PFSK-1 (cell line): ENCODE measurements at regions not wholly inside any gene's neighbourhood (a gene's known extent, or its start where the extent isn't known, plus 50 kb on each side); places are given as distances from the start of the nearest gene placed in this dataset.
A peak's percentile ranks its signal among the peaks of the same experiment; 100 is the strongest.

Source experiments
- FOXP2 ChIP-seq: optimal IDR thresholded peaks from 2 replicates; pipeline ENCODE3; 2011; ENCODE audit warnings: borderline replicate concordance, control low read depth, inconsistent platforms; ENCODE audit not compliant: insufficient read depth; ENCODE audit errors: extremely low read length, extremely low read depth
- POLR2AphosphoS5 ChIP-seq: IDR thresholded peaks from 2 replicates; pipeline ENCODE4 v1.6.1; 2012; ENCODE audit warnings: low read depth, mild to moderate bottlenecking, control low read depth, low read length, moderate library complexity
- REST ChIP-seq, 2 experiments: IDR thresholded peaks; 2 replicates each; pipeline versions ENCODE4 v1.6.1 to v1.8.0; 2011 to 2012; ENCODE audit warnings: low read depth in 2 of 2, low read length in 2 of 2, control low read depth in 1 of 2, inconsistent platforms in 1 of 2, mild to moderate bottlenecking in 1 of 2, moderate library complexity in 1 of 2; ENCODE audit not compliant: insufficient read depth in 1 of 2
- SIN3A ChIP-seq: IDR thresholded peaks from 2 replicates; pipeline ENCODE4 v1.6.1; 2012; ENCODE audit warnings: mild to moderate bottlenecking, low read length, moderate library complexity, borderline replicate concordance; ENCODE audit not compliant: insufficient read depth
- TAF1 ChIP-seq: IDR thresholded peaks from 2 replicates; pipeline ENCODE4 v1.6.1; 2012; ENCODE audit warnings: low read length, control low read depth, borderline replicate concordance; ENCODE audit not compliant: insufficient read depth

GRCh38 chr5:164005071-164005470, 499.7 kb downstream of the MAT2B start:
- TF ChIP-seq FOXP2 (no peak), SIN3A (no peak), REST (IDR thresholded peaks at IDR 0.05; ENCODE audit: insufficient read depth in 1 of 2, low read depth in 2 of 2, low read length in 2 of 2) (no peak), POLR2AphosphoS5 (no peak), TAF1 (no peak)

- no peak for TF ChIP-seq SIN3A
- TF ChIP-seq REST (IDR thresholded peaks at IDR 0.05; ENCODE audit: insufficient read depth in 1 of 2, low read depth in 2 of 2, low read length in 2 of 2): peak in 1 of 2 experiments; percentile 73; a peak in 2 of 4 replicates
- TF ChIP-seq TAF1: no peak
These were observed 501.6 kb downstream of the MAT2B start for GRCh38 chr5:164007064-164007463.

- TF ChIP-seq REST (IDR thresholded peaks at IDR 0.05; ENCODE audit: insufficient read depth in 1 of 2, low read depth in 2 of 2, low read length in 2 of 2) (no peak), SIN3A (no peak), POLR2AphosphoS5 (no peak), TAF1 (no peak), FOXP2 (no peak)
These were observed 504.2 kb downstream of the MAT2B start for GRCh38 chr5:164009621-164010020.

GRCh38 chr5:164010900-164011299, 505.5 kb downstream of the MAT2B start:
- TF ChIP-seq TAF1 (no peak), FOXP2 (no peak), REST (IDR thresholded peaks at IDR 0.05; ENCODE audit: insufficient read depth in 1 of 2, low read depth in 2 of 2, low read length in 2 of 2) (no peak)

GRCh38 chr5:164012371-164012770, 507.0 kb downstream of the MAT2B start:
- TF ChIP-seq POLR2AphosphoS5: no peak
